GM12872 (cell line): ENCODE measurements at regions not wholly inside any gene's neighbourhood (a gene's known extent, or its start where the extent isn't known, plus 50 kb on each side); places are given as distances from the start of the nearest gene placed in this dataset.

Source experiments
- TF ChIP-seq, protein P1 (sequence below): IDR thresholded peaks from 3 replicates; pipeline ENCODE4 v1.5.1; 2011; ENCODE audit warnings: low read depth, mild to moderate bottlenecking, low read length, moderate library complexity; ENCODE audit not compliant: insufficient read depth

- TF ChIP-seq, protein P1, sequence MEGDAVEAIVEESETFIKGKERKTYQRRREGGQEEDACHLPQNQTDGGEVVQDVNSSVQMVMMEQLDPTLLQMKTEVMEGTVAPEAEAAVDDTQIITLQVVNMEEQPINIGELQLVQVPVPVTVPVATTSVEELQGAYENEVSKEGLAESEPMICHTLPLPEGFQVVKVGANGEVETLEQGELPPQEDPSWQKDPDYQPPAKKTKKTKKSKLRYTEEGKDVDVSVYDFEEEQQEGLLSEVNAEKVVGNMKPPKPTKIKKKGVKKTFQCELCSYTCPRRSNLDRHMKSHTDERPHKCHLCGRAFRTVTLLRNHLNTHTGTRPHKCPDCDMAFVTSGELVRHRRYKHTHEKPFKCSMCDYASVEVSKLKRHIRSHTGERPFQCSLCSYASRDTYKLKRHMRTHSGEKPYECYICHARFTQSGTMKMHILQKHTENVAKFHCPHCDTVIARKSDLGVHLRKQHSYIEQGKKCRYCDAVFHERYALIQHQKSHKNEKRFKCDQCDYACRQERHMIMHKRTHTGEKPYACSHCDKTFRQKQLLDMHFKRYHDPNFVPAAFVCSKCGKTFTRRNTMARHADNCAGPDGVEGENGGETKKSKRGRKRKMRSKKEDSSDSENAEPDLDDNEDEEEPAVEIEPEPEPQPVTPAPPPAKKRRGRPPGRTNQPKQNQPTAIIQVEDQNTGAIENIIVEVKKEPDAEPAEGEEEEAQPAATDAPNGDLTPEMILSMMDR, result no peak
Observed at GRCh38 chr3:163852233-163852632, 1226.1 kb downstream of the SI start.

- TF ChIP-seq, protein P1, result no peak
Observed at GRCh38 chr3:163838769-163839168, 1239.5 kb downstream of the SI start.

- TF ChIP-seq, protein P1, result no peak
Observed at GRCh38 chr3:163832547-163832946, 1245.7 kb downstream of the SI start.

DNA sequence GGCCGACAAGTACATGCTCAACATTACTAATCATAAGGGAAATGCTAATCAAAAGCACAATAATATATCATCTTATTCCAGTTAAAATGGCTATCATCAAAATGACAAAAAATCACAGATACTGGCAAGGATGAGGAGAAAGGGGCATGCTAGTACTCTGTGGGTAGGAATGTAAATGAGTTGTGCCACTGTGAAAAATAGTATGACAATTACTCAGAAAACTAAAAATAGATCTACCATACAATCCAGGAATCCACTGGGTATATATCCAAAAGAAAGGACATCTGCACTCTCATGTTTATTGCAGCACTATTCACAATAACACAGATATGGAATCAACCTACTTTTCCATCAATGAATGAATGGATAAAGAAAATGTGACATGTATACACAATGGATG, 1256.5 kb downstream of the SI start:
- TF ChIP-seq, protein P1, result no peak

DNA sequence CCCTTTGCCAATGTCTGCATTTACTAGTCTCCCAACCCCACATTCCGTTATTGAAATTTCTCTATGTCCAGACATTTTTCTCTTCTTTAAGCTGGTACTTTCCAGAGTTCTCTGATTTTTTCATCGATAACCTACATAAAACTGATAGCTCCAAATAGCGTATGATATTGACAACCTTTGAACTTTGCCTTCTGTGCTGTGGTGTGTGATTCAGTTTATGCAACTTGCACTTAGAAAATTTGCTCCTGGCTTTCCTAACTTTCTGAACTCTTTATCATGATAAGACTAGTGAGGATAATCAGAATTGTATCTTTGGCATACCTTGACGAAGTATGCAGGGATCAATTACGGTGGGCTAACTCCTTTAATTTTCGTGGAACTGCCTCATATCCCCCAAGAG, 1261.3 kb downstream of the SI start:
- TF ChIP-seq, protein P1, result no peak

- TF ChIP-seq, protein P1, result no peak
Observed at GRCh38 chr3:163813935-163814334, 1264.4 kb downstream of the SI start.

DNA sequence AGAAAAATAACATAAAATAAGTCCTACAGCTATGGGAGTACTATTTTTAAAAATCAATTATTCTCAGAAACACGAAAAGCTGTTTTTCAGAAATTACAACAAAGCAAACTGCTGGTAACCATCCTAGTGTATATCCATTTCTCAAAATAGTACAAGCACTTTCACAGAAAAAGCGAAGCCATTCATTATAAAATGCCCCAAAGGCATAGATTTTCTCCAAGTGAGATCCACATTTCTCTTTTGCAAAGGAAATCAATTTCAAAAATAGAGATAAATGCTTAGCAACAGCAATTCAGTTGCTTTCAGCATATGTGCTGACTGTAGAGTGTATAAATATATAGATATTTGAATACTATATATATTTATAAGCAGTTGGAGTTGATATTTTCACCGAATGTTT, 1266.3 kb downstream of the SI start:
- TF ChIP-seq, protein P1, result no peak

DNA sequence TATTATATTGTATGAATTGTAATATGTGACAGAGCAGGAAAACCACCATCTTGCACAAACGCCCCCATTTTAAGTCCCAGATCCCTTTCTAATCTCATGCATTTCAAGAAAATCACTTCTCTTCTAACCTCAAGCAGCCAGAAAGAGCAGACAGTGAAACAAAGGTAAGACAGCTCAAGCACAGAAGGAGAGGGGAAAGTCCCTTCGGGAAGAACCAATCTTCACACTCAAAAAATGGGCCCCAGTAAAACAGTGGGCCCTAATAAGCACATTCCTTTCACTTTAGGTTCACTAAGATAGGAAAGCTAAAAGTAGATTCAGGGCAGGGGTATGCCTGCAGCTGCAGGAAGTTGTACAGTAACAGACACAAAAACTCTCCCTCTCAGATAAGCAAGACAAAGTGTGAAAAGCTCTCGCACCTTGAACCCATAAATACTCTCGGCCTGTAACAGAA, 1268.7 kb downstream of the SI start:
- TF ChIP-seq, protein P1, result no peak
